Stimulated activated CD4-positive, alpha-beta T cell treated with anti-CD3 and anti-CD28 coated beads, Interleukin-2, amount 100 ng/mL, for 48 hours (primary cell): ENCODE measurements at regions not wholly inside any gene's neighbourhood (a gene's known extent, or its start where the extent isn't known, plus 50 kb on each side); places are given as distances from the start of the nearest gene placed in this dataset.

Experiments
- DNase-seq, 2 donors: peaks; one replicate each; pipeline ENCODE4 v3.0.0-alpha.2; 2020

GRCh38 chr4:38606587-38606905, 57.5 kb upstream of the KLF3 start:
- no peak for DNase-seq

- no peak for DNase-seq
Observed at GRCh38 chr4:38609614-38610013, 54.4 kb upstream of the KLF3 start.

GRCh38 chr4:38610521-38610920, 53.5 kb upstream of the KLF3 start:
- no peak for DNase-seq

DNA sequence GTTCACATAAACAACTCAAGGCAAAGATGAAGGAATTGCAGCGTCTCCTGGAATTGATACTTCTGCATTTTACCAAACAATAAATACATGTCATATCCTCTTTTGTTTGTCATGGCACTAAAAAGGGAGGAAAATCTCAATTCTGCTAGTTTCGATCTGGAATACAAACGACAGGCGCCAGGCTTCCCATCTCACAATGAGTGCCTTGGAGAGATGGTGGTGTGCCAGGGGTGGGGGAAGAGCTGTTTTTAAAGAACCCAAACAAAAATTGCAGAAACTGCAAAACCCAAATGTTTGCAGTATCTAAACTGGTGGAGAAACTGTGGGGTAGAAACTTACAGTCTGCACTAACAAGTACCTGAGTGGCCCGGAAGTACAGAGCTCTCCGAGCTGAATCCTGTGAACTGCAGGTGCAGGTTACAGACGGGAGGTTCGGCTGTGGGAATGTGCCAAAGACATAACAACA, 53.0 kb upstream of the KLF3 start:
- DNase-seq: no peak

GRCh38 chr4:38611676-38612075, 52.3 kb upstream of the KLF3 start:
- DNase-seq: no peak

GRCh38 chr4:38612646-38613414, 51.2 kb upstream of the KLF3 start:
- no peak for DNase-seq
